Ammon's horn (tissue), 1 donor: ENCODE measurements at regions not wholly inside any gene's neighbourhood (a gene's known extent, or its start where the extent isn't known, plus 50 kb on each side); places are given as distances from the start of the nearest gene placed in this dataset.
A peak's percentile ranks its signal among the peaks of the same experiment; 100 is the strongest.

Experiments
- DNase-seq: peaks from one replicate; pipeline ENCODE4 v3.0.0-alpha.2; 2016; ENCODE audit warnings: low spot score

- DNase-seq: no peak
Measured at GRCh38 chr16:54231919-54232318, 54.7 kb downstream of the IRX3 start.

DNA sequence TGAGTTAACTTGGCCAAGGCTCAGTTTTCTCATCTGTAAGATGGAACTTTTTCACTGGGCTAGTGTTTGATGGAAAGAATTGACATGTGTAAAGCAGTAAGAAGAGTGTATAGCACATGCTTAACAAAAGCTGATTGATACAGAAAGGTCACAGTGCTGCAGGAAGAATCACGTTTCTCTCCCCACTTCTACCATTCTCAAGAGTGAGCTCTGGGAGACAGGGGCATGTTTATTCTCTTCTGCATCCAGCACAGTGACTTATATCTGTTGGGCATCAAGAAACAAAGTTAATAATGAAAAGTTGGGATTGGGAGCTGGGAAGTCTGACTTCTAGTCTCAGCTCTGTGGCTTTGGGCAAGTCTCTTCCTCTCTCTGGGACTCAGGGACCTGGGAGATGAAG is 55.3 kb downstream of the IRX3 start:
- DNase-seq: no peak

- DNase-seq: no peak
Measured at GRCh38 chr16:54228325-54228724, 58.3 kb downstream of the IRX3 start.

- DNase-seq: no peak
Measured at GRCh38 chr16:54226296-54227010, 60.1 kb downstream of the IRX3 start.

DNA sequence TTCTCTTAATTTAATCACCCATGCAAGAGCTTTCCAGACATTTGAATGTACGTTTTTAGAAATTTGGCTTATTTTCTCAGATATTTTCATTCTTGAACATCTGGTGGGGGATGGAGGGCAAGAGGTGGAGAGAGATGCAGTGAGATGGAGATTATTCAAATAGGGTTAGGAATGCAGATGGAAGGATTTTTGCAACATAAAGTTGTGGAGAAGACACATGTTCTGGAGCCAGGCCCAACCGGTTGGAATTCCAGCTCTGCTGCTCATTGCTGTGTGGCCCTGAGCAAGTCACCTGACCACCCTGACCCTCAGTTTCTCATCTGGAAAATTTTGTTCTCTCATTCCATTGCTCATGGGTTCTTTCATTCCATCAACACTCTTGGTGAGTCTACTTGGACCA is 66.9 kb downstream of the IRX3 start:
- DNase-seq: no peak

DNA sequence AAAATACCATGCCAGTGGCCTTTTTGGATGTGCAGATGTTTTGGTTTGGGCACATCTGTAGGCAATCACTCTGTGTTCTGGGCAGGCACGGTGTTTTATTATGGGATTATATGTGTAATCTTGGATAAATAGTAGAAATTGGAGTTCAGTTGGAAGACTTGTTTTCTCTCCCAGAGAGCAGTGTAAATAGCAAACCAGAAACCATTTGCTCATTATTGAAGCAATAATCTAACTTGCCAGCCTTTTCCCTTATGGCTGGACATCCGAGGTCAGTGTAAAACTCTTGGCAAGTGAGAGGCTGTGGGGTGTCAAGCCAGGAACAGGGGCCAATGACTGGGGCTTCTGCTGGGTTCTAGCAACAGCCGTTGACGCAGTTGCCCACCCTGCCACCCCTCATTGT is 69.9 kb downstream of the IRX3 start:
- DNase-seq: no peak

GRCh38 chr16:54216268-54216667 is 70.3 kb downstream of the IRX3 start:
- no peak for DNase-seq

GRCh38 chr16:54215471-54215870 is 71.1 kb downstream of the IRX3 start:
- DNase-seq: no peak

DNA sequence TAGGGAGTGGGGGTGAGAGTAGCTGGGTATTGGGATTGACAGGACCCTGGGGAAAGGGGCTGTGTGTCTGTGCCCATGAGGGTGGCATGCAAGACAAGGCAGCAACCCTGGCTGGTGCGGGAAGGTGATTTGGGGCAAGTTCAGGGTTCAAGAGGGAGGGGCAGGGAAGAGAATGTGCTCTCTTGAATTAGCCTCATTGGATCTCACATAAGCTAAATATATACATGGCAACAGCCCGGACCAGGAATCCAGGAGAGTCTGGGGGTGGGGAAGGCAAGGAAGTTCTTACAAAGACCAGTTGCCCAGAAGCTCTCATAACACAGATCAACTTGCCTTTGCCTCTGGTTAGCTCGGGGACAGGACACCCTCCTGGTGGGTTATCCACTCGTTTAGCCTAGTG is 73.3 kb downstream of the IRX3 start:
- DNase-seq: no peak

GRCh38 chr16:54212893-54213292 is 73.7 kb downstream of the IRX3 start:
- no peak for DNase-seq

GRCh38 chr16:54211203-54211602 is 75.4 kb downstream of the IRX3 start:
- DNase-seq: no peak

- DNase-seq: no peak
Measured at GRCh38 chr16:54210452-54211125, 76.0 kb downstream of the IRX3 start.

DNA sequence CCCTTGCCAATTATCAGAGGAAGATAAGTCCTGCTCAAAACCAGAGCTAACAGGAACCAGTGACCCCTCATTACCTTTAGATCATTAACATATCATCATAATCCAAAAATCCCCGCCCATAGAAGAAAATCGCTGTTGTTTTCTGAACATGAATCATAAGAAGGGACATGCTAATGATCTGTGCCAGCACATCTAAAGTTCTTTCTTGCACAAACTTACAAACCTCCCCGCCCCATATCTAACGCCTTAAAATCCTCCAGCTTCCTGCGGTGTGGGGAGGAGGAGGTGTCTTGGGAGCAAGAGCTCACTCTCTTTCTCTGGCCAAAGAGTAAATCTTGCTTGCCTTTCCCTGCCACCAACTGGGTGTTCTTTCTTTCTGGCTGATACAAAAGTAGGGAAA is 78.3 kb downstream of the IRX3 start:
- DNase-seq: no peak

- no peak for DNase-seq
Measured at GRCh38 chr16:54207837-54208236, 78.8 kb downstream of the IRX3 start.

DNA sequence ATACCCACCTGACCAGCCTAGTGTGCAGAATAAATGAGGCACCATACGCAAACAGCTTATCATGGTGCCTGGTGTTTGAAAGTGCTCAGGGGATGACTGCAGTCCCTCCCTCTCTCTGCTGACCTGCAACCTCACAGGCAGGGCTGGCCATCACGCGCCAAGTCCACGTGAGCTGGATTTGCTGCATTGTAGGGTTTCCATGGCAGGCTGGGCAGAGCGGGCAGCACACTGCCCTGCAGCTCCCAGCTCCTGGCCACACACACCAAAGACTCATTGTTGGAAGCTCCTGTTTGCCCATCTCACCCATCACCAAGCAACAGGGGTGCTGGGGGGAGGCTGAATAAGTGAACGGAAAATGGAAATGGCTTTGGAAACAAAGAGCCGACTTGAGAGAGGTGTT is 81.8 kb downstream of the IRX3 start:
- peak; percentile 79 for DNase-seq

GRCh38 chr16:54203851-54204505 is 82.6 kb downstream of the IRX3 start:
- DNase-seq: no peak

GRCh38 chr16:54203384-54203783 is 83.2 kb downstream of the IRX3 start:
- DNase-seq: no peak
